ENCODE measurements at regions not wholly inside any gene's neighbourhood (a gene's known extent, or its start where the extent isn't known, plus 50 kb on each side); places are given as distances from the start of the nearest gene placed in this dataset.

- DNase-seq (ENCODE audit: low spot score) = no peak
Measured at GRCh38 chr6:151701911-151702562, 105.4 kb upstream of the ESR1 start.

DNA sequence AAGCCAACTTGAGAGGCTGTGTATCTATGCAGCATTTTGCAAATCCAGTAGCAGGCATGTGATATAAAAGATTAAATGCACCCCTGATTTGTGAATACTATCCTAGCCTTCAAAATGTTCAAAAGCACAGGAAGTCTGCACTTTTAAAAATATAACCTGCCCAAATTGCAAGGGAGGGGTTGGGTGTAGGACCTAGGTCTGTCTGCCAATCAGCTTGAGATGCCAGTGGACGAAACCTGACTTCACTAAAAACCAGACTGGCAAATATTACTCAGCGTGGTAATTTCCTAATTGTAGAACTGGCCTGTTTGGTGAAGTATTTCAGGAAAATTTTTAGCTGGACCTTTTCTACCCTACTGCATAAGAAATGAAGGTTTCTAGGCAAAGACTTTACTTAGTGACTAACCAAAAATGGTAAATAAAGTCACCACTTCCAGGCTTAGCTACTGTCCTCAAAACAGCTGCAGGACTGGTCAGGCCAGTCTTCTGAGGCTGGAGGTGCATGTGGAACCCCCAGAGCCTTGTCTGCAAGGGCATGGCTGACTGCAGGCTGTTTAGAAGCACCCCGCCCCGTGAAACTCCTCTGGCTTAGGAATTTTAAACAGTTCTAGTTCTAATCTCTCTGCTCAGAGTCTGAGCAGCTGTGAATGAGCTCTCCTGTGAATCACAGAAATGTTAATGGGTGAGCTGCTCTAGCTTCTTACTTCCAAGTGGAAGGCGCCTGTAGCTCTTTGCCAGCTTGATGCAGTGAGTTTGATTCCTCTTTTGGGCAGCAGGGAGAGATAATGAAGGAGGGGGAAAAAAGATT, 104.4 kb upstream of the ESR1 start:
- no peak for DNase-seq (ENCODE audit: low spot score)

GRCh38 chr6:151704383-151704782, 103.1 kb upstream of the ESR1 start:
- DNase-seq (ENCODE audit: low spot score) = no peak

GRCh38 chr6:151705993-151706733, 101.3 kb upstream of the ESR1 start:
- DNase-seq (ENCODE audit: low spot score) = no peak

DNA sequence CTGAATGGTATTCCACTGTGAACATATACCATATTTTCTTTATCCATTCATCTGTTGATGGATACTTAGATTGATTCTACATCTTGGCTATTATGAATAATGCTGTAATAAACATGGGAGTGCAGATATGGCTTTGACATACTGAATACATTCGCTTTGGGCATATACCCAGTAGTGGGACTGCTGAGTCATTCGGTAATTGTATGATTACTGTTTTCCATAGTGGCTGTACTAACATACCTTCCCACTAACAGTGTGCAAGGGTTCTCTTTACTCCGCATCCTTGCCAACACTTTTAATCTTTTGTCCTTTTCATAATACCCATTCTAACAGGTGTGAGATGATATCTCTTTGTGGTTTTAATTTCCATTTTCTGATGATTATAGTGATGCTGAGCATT, 98.2 kb upstream of the ESR1 start:
- DNase-seq (ENCODE audit: low spot score) = no peak

- no peak for DNase-seq (ENCODE audit: low spot score)
Measured at GRCh38 chr6:151716526-151716932, 91.0 kb upstream of the ESR1 start.

- DNase-seq (ENCODE audit: low spot score) = peak; percentile 12
Measured at GRCh38 chr6:151719070-151719469, 88.4 kb upstream of the ESR1 start.

DNA sequence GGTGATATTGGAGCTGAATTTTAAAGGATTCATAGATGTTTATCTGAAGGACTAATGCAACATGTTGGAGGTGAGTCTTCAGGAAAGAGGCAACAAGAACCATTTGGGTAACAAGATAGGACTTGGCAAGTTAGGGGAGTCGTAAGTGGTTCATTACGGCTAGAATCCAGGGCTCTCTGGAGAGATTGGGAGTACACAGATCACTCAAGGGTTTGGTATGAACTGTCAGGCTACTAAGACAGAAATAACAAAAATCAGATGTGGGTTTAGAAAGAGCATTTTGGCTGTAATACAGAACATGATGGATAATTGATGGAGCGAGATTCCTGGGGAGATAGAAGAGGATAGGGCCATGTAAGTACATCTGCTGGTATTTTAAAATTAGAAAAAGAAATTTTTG, 86.3 kb upstream of the ESR1 start:
- no peak for DNase-seq (ENCODE audit: low spot score)

- no peak for DNase-seq (ENCODE audit: low spot score)
Measured at GRCh38 chr6:151721671-151722070, 85.8 kb upstream of the ESR1 start.

DNA sequence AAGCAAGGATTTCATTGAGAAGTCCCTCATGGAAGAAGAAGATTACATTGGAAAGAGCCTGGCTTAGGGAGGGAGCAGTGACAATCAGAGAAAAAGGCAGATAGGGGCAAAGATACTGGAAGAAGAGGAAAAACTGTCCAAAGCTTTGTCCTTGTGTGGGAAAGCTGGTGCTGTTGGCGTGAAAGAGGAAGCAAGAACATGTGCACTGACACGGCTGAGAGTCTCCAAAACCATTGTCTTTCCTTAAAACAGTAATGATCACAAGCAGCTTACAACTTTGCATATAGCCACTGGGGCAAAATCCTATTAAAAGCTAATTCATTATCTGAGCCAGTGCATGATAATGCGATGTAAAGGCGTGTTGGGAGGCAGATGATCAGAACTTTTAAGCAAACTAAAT, 85.1 kb upstream of the ESR1 start:
- DNase-seq (ENCODE audit: low spot score) = no peak

GRCh38 chr6:151723152-151723551, 84.3 kb upstream of the ESR1 start:
- no peak for DNase-seq (ENCODE audit: low spot score)

- no peak for DNase-seq (ENCODE audit: low spot score)
Measured at GRCh38 chr6:151729829-151730495, 77.5 kb upstream of the ESR1 start.

GRCh38 chr6:151730496-151730870, 77.0 kb upstream of the ESR1 start:
- DNase-seq (ENCODE audit: low spot score) = no peak

- no peak for DNase-seq (ENCODE audit: low spot score)
Measured at GRCh38 chr6:151731313-151731712, 76.2 kb upstream of the ESR1 start.

- no peak for DNase-seq (ENCODE audit: low spot score)
Measured at GRCh38 chr6:151733680-151734320, 73.7 kb upstream of the ESR1 start.

DNA sequence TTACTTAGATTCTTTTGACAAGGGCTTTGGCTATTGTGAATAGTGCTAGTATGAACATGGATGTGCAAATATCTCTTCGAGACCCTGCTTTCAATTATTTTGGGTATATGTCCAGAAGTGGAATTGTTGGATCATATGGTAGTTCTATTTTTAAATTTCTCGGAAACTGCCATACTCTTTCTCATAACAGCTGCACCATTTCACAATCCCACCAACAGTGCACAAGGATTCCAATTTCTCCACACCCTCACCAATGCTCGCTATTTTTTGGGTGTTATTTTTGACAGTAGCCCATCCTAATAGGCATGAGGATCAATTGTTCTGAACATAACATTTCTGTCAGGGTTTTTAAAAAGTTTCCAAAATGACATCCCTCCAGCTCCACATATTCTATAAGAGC, 69.2 kb upstream of the ESR1 start:
- DNase-seq (ENCODE audit: low spot score) = no peak

- DNase-seq (ENCODE audit: low spot score) = no peak
Measured at GRCh38 chr6:151738960-151739359, 68.5 kb upstream of the ESR1 start.

DNA sequence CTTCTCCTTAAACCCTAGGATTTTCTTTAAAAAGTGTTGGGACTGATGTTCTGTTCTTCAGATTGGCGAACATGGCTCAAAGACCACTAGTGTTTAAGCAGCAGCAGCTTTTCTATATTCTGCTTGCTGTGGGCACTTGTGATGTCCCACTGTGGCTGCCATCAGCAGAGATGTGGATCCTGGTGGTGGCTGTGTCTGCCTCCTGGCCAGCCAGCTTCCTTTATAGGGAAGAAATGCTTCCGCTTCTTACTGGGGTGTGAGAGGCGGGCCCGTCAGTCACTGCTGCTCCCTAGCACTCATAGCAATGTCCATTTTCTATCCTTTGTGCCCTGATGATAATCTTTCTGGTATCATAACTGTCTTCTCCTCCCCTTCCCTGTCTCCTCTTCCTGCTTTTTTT, 66.7 kb upstream of the ESR1 start:
- DNase-seq (ENCODE audit: low spot score) = no peak

DNA sequence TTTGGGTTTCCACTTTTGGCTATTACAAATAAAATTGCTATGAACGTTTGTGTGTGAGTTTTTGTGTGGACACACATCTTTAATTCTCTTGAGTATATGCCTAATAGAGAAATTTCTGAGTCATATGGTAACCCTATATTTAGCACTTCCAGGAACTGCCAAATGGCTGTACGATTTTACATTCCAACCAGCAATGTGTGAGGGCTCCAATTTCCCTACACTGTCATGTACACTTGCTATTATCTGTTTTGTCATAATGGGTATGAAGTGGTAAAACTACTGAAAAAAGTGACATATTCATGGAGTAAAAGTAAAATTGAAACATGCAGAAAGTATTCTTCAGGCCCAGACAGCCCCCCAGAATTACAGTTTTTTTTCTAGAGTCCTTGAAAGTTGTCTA, 59.6 kb upstream of the ESR1 start:
- no peak for DNase-seq (ENCODE audit: low spot score)

DNA sequence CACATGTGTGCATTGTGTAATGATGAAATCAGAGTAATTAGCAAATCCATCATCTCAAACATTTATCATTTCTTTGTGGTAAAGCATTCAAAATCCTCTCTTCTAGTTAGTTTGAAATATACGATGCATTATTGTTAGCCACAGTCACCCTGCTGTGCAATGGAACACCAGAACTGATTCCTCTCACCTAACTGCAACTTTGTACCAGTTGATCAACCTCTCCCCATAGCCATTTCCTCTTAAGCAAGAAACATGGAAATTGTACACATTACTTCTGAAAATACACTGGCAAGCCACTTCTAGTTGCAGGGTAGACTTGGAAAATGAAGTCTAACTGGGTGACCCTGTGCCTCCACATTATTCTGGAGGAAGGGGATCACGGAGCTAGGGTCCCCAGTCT, 58.1 kb upstream of the ESR1 start:
- DNase-seq (ENCODE audit: low spot score) = no peak

- no peak for DNase-seq (ENCODE audit: low spot score)
Measured at GRCh38 chr6:151753581-151753980, 53.9 kb upstream of the ESR1 start.

- no peak for DNase-seq (ENCODE audit: low spot score)
Measured at GRCh38 chr6:151757506-151757955, 50.0 kb upstream of the ESR1 start.

All from LoVo (cell line).